DMS 273 (cell line): ENCODE measurements at regions not wholly inside any gene's neighbourhood (a gene's known extent, or its start where the extent isn't known, plus 50 kb on each side); places are given as distances from the start of the nearest gene placed in this dataset.

Source experiments
- DNase-seq: peaks from one replicate; lab custom pipeline; 2025; ENCODE audit not compliant: unreplicated experiment; lab: John Stamatoyannopoulos, UW

DNA sequence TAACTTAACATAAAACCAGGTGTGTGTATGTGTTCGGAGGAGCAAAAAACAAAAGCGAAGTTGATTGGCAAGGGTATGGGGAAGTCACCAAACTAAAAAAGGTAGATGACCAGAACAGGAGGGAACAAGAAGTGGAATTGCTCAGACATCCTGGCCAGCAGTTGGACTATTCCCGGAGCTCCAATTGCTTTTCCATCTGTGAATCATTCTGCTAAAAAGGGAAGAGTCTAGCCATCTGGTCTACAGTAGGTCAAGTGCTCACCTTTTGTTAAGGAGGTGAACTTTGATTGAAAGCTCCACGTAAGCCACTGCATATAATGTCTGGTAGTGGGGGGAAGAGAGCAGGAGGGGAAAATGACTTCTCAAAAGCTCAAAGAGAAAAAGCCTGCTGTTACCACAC, 50.0 kb upstream of the BET1 start:
- peak; percentile 28 for DNase-seq

DNA sequence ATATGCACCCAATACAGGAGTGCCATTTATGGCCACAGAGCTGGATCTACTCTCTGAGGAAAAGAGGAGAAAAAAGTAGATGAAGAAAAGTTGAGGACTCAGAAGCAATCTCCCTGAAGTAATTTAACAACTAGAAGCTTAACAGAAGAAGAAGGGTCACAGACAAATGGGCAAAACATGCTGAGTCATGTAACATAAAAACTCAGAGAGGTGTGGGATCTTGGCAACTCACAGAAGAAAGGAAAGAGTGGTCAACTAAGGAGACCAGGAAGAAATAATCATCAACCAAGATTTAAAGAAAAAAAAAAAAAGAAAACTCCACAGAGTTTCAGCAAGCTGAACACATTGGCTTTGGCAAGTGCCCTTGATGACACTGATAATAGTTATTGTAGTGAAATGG, 51.8 kb upstream of the BET1 start:
- DNase-seq: no peak

DNA sequence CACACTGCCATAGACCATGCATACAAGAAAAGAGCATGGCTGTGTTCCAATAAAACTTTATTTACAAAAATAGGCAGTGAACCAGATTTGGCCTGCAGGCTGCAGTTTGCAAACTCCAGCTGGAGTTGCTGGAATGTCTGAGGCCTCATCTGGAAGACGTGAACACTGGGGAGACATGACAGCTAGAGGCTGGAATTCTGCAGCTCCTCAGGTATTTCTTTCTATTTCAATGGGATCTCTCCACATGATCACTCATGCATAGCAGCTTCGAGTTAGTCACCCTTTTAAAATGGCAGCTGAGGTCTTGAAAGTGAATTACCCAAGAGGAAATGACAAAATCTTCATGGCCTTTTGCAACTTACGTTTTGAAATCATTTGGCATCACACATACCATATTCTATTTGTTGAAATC, 52.6 kb upstream of the BET1 start:
- DNase-seq: no peak

DNA sequence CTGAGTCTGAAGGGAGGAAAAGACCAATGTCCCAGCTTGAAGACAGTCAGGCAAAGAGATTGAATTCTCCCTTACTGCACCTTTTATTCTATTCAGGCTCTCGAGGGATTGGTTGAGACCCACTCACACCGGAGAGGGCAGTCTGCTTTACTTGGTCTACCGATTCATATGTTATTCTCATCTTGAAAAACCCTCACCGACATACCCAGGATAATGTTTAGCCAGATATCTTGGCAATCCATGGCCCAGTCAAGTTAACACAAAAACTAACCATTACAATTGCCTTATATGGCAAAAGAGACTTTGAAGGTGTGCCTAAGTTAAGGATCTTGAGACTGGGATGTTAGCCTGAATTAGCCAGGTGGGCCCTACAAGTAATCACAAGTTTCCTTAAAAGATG, 53.8 kb upstream of the BET1 start:
- DNase-seq: no peak

DNA sequence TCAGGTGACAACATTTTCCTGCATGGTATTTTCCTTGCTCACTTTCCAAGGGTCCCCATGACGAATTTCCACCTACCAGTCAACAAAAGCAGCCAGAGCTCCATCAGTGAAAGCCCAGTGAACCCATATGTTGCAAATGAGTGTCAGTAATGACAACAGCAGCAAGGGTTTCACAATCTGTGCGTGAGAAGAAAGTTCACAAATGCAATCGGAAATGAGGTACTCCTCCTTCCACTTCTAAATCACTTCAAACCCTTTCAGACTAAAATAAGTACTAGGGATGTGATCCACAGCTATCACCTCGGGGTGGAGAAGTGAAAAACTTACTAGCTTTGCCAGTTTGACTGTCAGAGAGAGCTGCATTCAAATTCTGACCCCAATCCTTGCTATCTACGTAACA, 55.6 kb upstream of the BET1 start:
- no peak for DNase-seq

DNA sequence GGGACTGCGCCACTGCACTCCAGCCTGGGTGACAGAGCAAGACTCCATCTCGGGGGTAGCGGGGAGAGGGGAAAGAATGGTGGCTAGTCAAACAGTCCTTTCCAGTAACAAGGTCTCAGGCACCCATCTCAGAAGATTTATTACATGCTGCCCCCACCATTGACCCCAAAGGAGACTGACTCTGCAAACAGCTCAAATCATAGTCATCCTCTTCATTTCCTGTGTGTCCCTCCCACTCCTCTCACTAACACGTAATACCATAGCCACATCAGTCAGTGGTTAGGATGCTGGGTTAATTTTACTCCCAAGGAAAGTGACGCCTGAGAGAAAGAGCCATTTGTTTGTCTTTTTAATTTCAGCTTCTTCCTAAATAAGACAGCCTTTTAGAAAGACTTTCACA, 56.6 kb upstream of the BET1 start:
- DNase-seq: no peak

DNA sequence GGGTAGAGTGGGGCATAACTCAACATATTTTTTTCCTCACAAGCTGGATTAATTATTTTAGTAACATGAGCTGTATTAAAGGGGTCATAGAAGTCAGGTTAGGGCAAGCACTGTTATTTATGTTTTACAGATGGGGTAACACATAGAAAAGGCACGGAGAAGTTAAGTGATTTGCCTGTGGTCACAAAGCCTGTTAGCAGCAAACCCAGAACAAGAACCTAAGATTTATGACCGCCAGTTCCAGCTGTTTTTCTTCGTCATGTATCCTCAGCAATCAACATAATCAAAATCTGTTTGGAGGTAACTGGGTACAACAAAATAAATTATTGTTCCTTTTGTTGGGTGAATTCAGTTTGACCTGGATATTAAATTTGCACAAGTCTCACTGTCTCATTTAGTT, 57.2 kb upstream of the BET1 start:
- DNase-seq: no peak

DNA sequence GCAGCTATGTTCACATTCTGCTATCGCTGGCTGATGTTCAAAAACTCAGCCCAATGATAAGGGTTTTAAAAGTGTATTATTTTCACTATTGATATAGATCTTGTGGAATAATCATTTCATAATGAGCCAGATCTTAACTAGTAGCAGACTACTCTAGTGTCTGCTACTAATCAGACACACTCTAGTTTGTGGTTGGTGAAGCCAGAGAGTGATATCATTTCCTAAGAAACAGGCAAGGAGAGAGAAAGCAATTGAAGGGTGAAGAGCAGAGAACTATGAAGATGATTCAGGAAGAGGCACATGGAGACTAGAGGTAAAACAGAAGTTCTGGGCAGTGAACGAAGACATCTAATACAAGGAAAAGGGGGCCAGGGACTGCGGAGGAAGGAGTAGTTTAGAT, 58.2 kb upstream of the BET1 start:
- no peak for DNase-seq

DNA sequence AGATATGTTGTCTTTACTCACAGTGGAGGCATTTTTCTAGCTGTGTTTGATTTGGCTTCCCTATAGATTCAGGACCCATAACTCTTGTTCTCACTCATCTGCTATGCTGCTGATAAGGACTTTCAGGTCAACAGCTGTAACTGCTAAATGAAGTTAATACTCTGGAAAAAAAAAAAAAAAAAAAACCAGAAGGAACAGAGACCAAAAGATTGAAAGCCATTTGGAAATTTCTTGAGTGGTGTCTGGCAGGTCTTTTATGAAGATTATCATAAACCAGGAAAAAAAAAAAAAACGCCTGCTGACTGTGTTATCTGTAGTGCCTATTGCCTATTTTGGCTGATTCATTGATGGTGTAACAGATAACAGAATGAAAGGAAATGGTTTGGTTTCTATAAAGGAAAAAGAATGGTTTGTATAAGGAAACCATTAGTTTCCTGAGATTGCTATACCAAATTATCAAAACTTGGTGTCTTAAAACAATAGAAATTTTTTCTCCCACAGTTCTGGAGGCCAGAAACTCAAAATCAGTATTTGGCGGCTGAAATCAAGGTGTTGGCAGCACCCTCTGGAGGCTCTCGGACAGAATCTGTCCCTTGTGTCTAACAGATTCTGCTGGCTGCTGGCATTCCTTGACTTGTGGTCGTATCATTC, 60.5 kb upstream of the BET1 start:
- DNase-seq: no peak

DNA sequence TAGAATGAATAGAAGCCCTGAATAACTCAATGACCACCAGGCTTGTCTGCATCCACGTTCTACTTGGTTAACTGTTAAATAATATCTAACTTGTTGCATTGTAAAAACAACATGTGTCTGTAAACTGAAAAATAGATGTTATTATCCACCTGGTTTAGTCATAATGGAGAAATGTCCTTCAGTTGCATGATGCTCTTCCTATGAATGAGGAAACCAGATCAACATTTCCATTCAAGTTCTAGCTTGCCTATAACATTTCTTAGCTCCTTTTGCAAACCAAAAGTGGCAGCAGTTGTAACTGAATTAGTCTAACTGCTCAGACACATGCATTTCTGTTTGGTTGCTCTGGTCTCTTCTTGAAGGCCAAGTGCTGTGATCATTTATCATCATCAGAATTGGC, 62.9 kb upstream of the BET1 start:
- DNase-seq: no peak

DNA sequence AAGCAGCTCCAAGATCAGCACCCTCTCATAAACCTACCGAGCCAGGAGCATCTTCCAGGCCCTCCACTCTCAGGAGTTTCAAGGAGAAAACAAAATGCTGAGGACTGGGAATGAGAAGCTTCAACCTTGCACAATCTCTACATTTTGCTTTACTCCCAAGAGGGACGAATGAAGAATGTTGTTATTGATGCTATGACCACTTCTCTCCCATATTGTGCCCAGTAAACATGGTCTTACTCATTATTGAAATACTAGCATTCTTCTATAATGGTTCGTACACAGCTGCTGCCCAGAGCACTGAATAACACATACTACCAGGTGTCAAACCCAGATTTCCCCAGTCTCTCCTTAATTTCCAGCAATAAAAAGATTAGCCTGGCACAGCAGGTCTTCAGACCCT, 63.4 kb upstream of the BET1 start:
- DNase-seq: no peak

DNA sequence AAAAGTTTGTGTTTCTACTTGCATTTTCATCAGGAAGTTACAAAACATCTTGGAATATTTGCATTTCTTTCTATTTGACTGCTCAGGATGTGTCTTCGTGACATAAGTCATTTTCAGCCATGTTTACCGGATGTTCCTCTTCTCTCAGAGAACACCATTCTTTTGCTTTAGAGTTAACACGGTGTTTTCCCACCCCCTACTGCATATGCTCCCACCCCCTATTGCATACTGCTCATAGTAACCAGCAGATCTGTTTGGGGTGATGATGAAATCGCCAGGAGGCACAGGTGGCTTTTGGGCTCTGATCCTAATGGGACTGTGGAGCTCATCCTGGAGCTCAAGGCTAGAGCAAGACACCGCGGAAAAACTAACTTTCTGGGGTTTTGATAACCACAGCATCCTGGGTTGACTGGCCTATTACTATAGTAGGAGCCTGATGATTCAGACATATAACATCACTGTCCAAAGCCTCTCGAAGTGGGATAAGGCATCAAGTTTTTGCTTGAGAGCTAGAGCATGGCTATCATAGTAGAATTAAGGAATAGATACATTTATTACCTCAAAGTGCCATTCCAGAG, 65.1 kb upstream of the BET1 start:
- DNase-seq: no peak

DNA sequence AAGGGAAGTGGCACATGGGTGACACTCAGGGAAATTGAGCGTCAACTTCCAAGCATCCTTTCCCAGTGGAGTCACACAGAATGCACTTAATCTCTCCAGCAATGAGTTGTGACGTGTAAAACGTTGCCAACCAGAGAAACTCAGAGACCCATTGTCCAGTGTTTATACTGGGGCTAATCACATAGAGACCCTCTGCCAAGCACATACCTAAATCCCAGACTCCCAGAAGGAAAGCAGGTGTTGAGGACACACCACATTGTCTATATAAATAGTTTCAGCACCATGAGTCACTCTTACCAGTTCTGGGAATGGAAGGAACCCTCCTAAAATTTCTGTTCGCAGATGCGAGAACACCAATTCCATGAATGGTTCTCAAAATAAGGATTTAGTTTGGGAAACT, 76.4 kb upstream of the BET1 start:
- no peak for DNase-seq

DNA sequence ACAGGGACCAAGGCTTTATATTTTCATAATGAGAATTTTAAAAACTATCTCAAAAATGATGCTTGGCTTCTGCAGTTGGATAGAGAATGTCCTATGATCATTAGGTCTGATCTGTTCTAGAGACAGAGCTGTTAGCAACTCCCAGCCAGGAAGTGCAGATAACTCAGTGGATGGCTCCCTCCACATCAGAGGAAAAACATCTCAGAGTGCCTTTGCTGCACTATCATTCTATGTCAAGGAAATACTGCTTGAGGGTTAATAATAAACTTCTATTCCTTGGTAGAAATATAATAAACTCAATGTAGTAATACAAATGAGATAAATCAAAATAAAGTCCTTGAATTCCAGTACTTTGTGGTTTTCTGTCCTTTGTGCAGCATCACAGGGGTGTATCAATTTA, 78.0 kb upstream of the BET1 start:
- no peak for DNase-seq

DNA sequence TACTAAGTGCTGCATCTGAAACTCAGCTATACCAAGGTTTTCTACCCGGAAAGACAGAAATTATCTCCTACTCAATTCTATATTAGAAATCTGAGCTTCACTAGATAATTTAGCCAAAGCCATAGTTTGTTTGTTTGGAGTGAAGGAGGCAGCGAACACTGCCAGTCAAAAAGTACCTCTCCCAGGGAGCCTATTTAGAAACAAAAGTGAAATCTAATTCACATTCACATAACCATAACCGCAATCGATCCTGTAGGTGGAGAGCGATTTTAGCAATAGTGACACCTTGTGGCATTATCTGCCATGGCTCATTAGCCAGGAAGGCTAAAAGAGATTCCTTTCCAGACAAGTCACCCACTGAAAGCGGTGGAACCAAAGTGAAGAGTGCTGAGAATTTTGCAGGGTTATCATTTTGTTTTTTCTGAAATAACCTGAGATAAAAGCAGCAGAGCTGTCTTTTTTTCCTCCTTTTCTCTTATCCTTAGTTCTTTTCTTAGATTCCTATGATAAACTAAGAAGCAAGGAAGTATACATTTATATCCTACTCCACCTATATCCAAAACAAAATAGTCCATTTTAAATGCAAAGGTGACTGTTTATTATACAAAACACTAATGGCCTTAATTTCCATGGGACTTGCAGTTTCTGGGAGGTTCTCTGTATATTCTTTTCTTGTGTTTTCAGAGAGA, 83.7 kb upstream of the BET1 start:
- DNase-seq: peak; percentile 71

DNA sequence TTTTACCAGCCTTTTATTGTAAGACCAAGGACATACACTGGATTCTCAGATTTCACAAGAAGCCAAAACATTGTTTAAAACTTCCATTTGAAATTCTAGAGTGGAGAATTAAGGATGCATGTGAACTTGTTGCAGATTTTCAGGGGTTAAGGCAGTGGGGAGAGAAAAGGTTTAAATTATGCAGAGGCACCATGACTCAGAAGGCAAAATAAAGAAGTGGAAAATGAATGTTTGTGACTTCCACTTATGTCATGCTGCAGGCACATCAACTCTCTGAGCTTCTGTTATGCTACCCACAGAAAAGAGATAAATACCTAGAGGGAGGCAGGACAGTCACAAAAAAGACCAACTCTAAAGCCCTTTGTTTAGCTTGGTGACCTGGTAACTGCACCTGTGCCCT, 84.4 kb upstream of the BET1 start:
- no peak for DNase-seq

DNA sequence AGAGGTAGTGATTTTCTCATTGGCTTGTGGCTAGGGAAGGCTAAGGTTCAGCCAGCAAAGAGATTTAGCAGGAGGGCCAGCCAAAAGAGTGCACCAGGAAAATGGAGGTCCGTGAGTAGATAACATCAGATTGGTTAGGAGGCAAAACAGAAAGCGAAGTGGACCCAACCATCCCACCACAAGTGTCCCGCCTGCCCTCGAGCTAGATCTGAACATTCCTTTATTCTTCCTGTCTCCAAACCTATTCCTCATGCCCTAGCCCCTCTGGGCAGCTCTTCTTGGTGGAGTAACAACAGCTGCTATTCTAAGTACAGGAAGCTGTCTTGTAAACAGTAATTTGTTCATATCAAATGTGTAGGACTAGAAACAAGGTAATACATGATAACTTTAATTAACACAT, 85.7 kb upstream of the BET1 start:
- no peak for DNase-seq

DNA sequence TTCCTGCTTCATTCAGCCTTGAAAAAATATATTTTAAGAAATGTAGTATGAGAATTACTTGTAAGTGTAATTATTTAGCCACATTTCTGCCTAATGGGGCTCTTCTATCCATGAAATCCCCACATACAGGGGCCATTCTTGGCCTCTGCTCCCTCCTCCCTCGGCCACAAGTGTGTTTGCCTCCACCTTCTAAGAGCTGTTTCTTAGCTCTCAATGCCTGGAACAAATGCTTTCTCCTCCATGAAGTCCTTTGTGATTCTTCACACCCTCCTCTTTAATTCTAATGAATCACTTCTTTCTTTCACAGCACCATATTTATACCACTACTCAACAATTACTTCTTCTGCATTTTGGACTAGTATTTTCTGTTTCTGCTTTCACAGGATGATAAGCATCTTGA, 88.8 kb upstream of the BET1 start:
- no peak for DNase-seq

DNA sequence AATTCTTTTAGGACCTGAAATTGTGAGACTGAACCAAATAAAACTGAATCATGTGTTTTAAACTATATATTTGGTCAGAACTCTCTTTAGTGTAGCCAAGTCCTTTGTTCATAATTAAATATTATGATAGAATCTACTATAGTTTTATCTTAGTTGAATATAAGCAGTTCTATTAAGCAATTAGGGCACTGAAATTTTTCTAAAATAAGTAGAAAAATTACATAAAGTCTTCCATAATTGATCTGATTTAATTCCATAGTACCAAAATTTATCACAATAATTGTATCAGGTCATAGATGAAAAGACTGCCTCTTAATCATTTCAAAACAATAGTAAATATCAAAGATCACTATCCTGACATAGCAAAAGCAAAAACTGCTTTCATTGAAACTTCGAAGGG, 90.1 kb upstream of the BET1 start:
- no peak for DNase-seq

DNA sequence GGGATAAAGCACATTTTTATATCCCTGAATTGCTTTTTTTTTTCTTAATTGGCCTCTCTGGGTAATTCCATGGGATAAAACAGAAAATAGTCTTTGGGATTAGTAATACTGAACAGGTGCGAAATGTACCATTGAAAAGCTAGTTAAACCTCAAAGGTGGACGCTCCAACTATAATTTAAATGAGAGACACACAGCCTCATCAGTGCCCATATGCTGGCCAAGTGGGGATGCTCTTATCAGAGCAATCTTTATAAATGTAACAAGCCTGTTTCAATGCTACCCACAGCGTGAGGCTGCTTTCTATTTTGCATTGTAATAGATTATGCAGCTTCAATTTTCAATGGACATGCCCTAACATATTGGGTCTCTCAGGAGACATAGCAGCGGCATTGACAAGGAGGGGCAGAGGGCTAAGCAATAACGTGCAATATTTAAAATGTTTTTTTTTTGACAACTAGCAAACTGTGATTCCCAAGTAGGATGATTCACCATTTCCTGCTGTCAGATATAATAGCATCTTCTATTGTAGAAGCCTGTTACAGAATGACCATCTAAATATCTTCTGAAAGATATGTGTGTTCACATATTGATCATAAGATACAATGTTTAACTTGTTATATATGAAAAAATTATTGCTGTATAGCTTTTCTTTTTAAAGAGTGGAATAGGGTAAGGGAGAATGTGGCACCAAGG, 91.3 kb upstream of the BET1 start:
- DNase-seq: no peak

DNA sequence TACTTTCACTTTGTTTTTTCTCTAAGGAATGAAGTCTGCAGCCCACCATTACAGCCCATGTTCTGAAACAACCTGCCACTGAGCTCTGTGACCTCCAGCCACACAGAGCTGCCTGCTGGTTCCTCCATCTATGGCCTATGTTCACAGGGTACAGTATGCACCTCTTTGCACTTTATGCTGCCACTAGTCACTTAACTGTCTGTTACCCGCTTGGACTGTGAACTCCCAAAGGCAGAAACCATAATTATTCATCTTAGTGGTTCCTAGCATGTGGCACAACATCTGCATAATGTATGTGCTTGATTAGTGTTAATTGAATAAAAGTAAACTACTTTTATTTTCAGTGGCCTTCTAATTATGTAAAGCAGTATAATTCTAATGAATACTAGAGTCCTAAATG, 95.5 kb upstream of the BET1 start:
- no peak for DNase-seq

DNA sequence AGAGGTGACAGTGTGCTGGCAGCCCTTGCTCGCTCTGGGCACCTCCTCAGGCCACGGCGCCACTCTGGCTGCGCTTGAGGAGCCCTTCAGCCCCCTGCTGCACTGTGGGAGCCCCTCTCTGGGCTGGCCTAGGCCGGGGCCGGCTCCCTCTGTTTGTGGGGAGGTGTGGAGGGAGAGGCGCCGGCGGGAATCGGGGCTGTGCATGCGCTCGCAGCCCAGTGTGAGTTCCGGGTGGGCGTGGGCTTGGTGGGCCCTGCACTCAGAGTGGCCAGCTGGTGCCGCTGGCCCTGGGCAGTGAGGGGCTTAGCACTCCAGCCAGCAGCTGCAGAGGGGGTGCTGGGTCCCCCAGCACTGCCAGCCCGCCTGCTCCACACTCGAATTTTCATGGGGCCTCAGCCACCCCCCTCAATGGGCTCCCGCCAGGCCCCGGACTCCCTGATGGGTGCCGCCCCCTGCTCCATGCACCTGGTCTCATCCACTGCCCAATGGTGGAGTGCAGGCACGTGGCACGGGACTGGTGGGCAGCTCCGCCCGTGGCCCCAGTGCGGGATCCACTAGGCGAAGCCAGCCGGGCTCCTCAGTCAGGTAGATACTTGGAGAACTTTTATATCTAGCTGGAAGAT, 96.7 kb upstream of the BET1 start:
- no peak for DNase-seq
